GM18861 (cell line): ENCODE measurements at regions not wholly inside any gene's neighbourhood (a gene's known extent, or its start where the extent isn't known, plus 50 kb on each side); places are given as distances from the start of the nearest gene placed in this dataset.

Source experiments
- ATAC-seq: cut with Tn5 transposase; IDR thresholded peaks from one replicate; pipeline ENCODE4 v1.9.1; 2021; ENCODE audit not compliant: unreplicated experiment

DNA sequence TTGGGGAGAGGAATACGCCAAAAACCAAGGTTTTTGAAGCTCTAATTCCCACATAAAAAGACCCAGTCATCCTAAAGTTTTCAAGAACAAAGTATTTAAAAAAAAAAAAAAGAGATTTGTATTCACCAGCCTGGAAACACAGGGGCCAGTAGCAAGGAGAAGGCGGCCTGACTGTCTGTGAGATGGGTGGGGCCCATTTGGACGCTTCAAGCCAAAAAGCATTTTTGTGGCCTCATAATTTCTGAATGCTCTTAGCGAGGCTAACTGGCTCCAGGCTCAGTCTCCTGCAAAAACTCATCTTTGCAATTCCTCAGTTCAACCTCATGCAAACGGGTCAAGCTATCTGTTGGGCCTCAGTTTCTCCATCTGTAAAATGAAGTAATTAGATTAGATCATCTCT, 514.1 kb downstream of the MED13L start:
- no peak for ATAC-seq

DNA sequence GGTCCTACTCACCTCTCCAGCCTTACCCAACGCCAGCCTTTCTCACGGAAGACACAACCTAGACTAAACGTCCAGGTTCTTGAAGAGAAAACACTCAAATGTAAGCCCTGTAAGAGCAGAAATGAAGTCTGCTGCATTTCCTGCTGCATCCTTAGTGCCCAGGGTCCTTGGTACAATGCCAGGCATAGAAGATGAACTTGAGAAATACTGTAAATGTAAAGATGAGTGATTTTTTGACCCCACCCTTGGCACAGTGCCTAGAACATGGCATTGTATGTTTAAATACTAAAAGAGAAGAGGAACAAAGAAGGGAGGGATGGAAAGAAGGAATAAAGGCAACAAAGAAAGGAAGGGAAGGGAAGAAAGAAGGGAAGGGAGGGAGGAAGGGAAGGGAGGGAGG, 514.6 kb downstream of the MED13L start:
- ATAC-seq = no peak

DNA sequence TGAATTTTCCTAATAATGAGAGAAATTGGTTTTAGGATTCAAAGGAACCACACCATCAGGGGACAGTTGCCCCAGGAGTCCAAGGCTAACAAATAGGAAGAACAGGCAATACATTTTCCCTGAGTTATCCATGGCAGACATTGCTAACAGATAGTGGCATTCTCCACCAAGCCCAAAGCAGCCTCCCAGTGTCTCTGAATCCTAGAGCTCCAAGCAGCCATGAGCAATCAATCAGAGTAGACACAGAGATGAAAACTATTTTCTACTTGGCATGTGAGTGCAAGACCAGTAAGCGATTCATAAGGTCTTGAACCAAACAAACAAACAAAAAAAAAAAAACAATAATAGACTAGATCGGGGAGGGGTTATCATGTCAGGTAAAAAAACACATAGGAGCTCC, 515.7 kb downstream of the MED13L start:
- ATAC-seq = no peak

DNA sequence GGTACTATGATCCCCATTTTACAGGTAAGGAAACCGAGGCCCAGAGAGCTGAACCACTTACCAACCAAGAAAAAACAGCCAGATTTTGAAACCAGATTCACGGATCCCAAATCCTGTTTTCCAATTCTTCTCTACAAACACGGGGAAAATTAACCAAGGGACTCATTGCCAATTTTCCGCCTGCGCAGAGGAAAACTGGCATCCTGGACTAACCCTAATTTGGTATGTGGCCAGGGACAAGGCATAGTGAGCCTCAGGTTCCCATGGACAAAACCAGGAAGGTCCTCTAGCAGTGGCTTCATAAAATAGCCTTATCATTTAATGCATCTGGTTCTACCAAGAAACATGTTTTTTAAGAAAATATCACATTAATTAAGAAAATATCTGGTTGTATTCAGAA, 517.3 kb downstream of the MED13L start:
- no peak for ATAC-seq

DNA sequence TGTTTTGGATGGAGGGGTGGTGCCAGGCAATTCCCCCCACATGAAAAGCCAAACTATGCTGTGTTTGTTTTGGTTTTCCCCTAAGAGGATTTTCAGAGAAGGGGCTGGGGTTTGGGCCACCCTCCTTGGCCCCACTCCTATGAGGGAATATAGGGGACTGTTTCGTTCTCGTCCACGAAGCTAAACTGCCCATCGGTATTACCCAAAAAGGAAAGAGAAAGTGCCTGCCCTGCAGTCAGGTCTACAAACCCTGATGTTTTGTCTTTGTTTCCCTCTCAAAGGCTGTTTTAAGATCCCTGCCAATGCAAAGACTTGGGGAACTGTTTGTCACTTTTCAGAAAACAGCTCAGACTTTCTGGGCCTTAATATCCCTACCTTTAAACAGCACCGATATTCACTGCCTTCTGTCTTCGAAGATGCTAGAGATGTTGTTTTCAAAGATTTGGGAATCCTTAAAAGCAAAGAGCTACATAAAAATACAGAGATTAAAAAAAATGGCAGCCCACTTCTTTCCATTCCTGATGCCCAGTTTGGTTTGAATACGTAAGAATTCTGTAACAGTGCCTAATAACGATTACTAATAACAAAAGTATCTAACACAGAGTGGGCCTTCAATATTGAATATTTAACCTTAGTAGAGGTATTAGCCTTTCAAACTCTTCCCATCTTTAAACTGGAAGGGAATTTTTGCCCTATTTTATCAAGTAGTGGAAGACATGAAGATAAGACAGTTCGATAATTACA, 518.4 kb downstream of the MED13L start:
- ATAC-seq = no peak

DNA sequence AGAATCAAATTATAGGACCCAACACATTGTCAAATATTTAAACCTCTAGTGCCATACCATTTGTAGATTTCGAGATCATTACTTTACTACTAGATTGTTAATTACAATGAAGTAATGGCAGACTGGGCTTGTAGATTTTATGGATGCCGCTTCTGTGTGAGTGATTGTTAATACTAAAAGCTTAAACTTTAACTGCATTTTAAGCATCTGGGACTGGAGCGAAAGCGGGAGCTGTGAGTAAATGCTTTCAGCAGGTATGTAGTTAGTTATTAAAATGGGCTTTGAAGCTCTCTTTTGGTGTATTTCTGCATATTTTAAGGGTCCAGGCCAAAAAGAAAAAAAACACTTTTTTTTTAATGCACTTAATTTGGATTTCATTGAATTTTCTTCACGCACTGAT, 519.3 kb downstream of the MED13L start:
- ATAC-seq = no peak

DNA sequence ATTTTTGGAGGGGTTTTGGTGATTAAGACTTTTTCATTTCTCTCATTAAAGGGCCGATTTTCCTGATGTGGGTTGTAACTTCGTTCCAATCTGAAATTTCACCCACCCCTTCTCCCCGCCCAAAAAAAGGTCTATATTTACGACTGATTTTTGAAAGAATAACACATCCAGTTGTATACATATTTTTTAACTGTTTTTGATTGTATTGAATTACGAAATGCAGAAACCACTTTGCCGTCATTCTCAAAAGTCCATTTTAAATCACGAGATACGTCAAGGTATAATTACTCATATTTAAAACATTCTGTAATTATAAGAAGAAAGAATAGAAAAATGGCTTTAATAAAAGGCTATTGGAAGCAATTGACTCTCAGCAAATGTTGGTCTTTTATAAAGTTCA, 520.7 kb downstream of the MED13L start:
- no peak for ATAC-seq

DNA sequence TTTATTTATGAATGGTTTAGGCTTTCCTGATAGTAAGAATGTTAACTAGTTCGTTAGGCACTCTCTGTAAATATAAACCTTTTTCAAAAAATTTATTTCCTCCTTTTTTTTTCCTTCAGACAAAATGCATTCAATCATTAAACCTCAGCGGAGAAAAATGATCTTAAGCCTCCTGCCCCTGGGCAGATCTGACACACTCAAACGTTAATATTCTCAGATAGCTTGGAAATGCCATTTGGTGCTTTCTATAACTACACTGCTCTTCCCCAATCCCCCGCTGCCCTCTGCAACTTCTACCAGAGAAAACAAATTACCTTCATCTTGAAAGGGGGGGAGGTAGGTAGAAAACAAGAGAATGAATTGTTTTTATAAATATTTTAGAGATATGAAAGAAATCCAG, 521.2 kb downstream of the MED13L start:
- ATAC-seq = no peak

DNA sequence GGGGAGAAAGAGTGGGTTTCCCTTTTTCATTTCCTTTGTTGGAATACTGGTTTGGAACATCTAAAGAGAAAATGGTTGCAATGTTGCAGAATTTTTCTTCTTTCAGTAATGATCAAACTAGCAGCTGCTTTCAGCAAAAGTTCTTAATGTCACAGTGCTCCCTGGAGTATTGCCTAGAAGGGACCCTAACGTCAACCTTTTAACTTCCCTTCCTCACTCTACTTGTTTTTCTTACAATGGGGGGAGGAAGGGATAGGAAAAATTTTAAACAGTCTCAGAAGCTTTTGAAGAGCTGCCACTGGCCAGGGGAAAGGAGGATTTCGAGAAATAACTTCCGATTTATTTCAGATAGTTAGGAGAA, 521.8 kb downstream of the MED13L start:
- ATAC-seq = no peak

DNA sequence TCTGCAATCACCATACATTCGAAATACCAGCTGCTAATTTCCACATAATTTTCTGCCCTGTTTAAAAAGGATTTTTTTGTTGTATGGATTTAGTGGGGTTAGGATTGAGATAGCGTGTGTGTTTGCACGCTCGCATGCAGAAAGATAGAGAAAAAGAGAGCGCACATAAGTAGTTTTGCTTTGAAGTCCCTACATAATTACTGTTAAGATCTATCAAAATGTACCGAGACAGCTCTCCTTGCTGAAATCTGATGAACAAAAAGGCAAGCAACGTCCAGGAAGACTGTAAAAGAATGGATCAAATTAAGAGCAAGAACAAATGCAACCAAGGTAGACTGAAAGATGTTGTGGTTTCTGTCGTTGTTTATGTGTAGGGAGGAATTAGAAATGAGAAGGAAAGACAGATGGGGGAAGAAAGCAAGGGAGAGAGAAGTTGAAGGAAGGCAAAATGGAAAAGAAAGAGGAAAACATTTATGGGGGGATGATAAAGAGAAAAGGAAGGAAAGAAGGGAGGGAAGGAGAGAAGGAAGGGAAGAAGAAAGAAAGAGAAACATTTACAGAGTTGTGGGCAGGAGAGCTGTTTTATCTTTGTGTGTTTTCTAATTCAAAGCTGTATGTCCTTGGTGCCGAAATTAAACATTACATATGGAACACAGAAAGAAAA, 522.3 kb downstream of the MED13L start:
- ATAC-seq = no peak

DNA sequence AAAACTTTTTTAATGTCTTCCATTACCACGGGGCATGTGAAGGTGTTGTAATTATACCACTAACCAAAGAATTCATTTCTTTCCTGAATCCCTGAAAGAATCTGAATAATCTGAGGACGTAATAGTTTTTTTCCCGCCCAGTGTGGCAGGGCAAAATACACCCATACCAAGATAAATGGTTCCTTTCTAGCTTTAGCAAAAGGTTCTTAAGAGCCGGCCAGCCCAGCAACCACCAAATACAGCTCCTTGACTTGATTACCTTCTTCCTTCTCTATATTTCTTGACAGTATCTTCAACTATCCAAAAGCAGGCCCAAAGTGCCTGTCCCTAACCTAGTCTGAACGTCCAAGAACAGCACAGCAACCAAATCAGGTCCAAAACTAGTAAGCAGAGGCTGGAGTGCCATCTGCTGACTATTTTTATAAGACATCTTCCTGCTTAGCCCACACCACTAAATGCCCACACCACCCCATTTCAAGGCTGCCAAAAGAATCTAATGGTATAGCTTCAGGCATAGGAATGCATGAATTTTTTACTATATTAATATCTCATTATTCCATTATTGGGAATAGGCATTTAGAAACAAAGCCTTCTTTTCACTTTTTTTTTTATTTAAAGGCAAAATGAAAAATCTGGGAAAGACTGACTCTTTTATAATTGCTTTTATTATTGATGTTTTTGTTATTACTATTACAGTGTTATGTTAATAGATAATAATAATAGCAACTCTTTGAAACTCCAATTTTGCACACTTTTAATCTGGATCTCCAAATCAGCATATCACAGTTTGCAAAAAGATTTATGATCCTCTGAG, 524.4 kb downstream of the MED13L start:
- ATAC-seq = no peak

DNA sequence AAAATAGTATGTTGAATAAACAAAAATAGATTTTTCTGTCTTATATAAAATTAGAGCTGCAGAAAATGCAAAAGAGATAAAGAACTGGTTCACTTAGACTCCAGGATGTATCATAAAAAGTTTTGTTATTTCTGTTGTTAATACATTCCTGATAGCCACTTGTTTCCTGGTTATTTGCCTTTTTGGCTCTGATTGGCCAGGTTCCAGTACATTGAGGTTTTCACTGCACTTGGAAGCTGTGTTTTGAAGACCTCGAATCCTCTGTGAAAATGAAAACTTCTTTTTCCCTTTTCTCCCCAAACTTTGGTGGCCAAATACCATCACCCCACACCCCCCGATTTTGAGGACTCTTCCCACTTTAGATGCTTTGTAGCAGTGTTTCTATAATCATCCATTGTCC, 525.3 kb downstream of the MED13L start:
- no peak for ATAC-seq

DNA sequence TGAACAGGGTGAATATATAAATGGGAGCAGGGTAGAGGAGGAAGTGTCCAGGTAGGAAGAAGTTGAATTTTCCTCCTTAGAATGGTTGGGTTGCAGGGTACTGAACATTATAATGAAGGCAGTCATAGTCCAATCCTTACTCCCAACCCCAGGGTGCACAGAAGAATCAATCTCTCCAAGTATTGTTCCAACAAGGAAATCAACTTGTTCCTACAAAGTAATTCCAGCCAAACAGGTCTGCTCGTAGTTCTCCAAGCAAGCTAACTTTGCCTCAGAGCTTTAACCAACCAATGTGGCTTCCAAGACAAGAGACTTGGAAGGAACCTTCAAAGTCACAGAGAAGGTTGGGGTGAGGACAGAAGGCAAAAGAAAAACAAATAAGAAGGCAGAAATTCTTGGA, 527.2 kb downstream of the MED13L start:
- ATAC-seq = no peak

DNA sequence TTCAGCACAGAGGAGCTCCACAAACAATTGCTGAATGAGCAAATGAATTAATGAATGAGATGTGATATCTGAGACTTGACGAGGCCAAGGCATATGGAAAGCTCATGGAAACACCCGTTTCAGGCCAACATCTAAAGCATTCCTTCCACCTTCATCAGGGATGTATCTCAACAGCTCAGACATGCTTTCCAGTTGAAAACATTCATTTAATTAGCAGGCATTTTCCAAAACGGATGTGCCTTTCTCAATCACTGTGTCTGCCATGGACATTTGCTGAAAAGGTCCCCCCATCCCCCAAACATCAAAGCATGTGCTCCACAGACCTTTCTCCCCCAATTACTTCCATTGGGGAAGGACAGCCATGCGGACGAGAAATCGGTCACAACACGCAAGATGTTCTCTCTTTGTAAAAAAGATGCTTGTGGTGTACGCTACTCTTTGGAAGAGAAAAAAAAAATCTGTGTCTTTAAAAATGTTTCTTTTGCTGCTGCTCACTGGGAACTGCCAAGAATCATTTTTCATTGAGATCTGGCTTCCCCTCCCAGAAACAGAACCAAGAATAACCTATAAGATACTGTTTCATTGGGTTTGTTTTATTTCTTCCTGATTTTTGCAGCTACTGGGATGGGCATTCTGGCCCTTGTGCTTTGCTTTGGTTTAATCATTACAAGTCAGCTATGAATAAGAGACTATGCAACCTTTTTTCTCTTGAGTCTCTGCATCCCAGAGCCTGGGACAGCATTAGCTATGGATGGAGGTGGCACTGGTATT, 528.2 kb downstream of the MED13L start:
- no peak for ATAC-seq

DNA sequence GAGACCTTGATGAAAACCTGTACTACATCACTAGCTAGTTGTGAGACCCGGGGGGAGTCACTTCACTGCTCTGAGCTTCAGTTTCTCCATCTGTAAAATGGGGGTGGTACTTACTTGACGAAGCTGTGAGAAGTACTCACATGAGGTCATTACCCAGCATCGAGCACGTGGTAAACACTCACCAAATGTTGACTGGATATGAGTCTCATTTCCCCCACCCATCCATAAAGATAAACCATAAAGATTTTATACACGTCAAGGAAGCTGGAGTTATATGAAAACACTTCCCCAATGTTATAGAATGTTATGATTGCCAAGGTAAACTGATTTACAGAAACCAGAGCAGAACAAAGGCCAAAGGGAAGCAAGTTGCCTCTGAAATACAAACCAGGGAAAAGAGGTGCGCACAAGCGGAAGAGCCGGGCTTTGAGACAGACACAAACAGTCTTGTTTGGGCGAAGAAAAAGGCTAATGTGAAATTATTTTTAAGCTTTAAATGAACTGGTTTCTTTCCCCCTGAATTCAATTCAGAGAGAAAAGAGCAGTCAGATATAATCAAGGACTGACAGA, 536.8 kb downstream of the MED13L start:
- ATAC-seq = no peak

DNA sequence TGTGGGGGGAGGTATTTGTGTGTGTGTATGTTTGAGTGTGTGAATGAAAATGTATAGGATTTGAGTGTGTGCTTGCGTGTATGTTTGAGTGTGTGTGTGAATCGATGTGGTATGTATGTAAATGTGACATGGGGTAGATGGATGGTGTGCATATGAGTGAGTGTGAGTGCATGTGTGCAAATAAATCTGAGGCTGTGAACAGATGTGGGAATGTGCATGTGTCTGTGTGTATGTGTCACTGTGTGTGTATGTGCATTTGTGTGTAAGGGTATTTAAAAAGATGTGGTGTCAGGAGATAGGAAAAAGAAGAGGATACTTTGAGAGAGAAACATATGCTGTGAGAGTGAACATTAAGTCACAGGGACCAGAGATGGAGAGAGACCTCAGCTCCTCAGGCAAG, 539.6 kb downstream of the MED13L start:
- no peak for ATAC-seq

DNA sequence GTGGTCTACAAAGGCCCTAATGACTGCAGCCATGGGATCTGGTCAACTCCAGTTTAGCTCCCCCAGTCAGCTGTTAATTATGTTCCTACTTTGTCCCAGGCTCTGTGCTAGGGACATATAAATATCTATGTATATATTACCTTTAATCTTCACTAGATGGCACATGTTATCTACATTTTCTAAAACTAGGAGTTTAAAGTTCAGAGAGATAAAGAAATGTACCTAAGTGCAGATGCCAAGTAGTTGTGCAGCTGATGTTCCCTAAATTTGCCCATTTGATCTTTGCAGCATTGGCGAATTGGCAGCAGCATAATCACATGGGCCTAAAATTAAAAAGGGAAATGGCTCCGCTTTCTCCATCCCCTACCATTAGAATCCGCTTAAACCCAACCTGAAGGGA, 541.1 kb downstream of the MED13L start:
- no peak for ATAC-seq

DNA sequence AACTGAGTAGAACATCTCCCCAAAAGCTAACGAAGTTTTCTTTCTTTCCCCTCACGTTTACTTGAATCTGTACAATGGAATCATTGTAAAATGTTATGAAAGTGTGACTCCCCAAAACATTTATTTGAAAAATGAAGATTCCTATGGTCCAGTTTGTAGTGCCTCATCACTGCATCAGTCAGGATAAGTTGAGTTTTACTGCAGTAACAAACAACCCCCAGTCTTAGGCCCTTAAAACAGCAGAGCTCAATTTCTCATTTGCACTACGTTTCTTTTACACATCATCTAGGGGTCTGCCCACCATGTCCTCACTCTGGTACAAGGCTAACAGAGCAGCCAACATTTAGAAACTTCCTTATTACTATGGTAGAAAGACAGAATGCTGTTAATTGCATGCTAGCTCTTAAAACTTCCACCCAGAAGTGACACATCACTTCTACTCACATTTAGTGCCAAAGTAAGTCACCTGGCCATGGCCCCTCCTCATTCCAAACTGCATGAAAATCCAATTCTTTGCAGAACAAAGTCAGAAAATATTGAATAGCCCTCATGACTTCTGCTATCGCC, 546.4 kb downstream of the MED13L start:
- ATAC-seq = no peak

DNA sequence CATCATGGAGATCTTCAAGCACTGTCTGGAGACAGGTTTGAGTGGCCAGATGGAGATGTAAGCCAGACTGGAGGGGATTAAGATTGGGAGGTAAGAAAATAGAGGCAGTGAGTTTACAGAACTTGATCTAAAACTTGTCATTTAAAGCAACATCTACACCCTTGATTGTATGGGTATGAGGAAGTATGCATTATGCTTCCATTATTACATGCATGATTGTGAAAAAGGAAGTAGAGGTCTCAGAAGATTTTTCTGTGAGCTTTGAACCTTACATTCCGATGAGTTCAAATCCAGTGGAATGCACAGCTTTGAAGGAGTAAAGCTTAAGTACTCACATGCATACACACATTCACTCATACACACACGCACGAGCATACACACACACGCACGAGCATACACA, 550.8 kb downstream of the MED13L start:
- ATAC-seq = no peak

DNA sequence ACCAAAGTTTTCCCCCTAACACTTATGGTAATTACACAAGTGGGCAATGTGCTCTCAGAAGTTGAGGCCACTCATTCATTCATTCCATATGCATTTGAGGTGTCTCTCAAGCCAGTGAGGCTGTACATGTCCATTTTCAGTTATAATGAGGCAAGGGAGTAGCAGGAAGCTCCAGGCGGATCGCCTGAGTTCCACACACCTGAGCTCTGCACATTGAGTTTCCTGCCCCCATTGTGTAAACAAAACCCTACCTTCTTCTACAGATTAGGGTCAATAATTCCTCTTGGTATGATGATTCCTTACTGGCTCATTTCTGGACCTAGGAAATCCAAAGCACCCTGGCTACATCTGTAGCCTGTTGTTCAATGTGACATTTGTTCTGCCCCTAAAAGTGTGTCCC, 555.3 kb downstream of the MED13L start:
- no peak for ATAC-seq

DNA sequence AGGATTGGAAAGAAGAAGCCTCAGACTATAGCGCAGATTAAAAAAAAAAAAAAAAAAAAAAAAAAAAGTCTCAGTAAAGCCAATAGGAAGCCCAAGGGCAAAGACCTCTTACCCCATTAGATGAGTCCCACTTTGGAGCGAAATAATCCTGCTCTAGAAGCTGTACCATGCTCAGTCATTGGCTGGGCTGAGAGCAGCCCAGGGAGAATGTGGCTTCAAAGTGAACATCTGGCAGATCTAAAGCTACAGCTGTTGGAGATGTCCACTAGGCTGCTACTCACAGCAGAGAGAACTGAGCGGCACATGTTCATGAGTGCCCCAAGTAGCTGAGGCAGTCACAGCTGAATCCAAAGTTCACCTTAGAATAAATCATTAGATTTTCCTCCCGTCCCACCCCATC, 560.9 kb downstream of the MED13L start:
- no peak for ATAC-seq
